ENCODE measurements at regions not wholly inside any gene's neighbourhood (a gene's known extent, or its start where the extent isn't known, plus 50 kb on each side); places are given as distances from the start of the nearest gene placed in this dataset.

GRCh38 chr5:13524936-13525335 lies 419.6 kb downstream of the DNAH5 start:
- no peak overlapping the region for H2BK5ac ChIP-seq (ENCODE audit: low read depth, low read length, poor library complexity)
- WGBS (ENCODE audit: extremely low coverage, insufficient coverage, insufficient read length), result no CpG with 5 or more reads among the region's 2 CpGs
- no peak overlapping the region for H3K14ac ChIP-seq (ENCODE audit: low read length)
- no peak overlapping the region for H4K8ac ChIP-seq (ENCODE audit: low read depth, low read length)
- no peak overlapping the region for H3K27ac ChIP-seq (ENCODE audit: low read depth, low read length)
- H3K36me3 ChIP-seq (ENCODE audit: control insufficient read depth in 1 of 2, insufficient read depth in 2 of 2, low read length in 2 of 2), result no peaks in the 10 kb centered on the region
- no peaks in the 10 kb centered on the region for H3K9me3 ChIP-seq (ENCODE audit: insufficient read depth, low read depth, low read length)
- H3K79me2 ChIP-seq (ENCODE audit: control insufficient read depth, insufficient read depth, low read length, poor library complexity), result no peaks in the 10 kb centered on the region
- H3K9ac ChIP-seq (ENCODE audit: low read length), result no peak overlapping the region
- no peak overlapping the region for H3K18ac ChIP-seq (ENCODE audit: low read length)
- H4K12ac ChIP-seq (ENCODE audit: low read depth, low read length), result no peak overlapping the region
- no peak overlapping the region for H2BK120ac ChIP-seq (ENCODE audit: insufficient read depth, low read length, poor library complexity)
- no peak for DNase-seq
- H2AK5ac ChIP-seq (ENCODE audit: low read length), result no peak overlapping the region
- no peak overlapping the region for H2BK12ac ChIP-seq (ENCODE audit: low read length)
- no peak overlapping the region for H3K4ac ChIP-seq (ENCODE audit: low read depth, low read length)
- H3K27me3 ChIP-seq (ENCODE audit: insufficient read depth, low read length), result no peaks in the 10 kb centered on the region
- peaks cover 2 to 8% of the 10 kb centered on the region in 2 experiments for H3K4me1 ChIP-seq (ENCODE audit: control insufficient read depth in 1 of 2, insufficient read depth in 2 of 2, low read length in 2 of 2)
- H2AFZ ChIP-seq (ENCODE audit: insufficient read depth, low read length, poor library complexity), result no peak overlapping the region
- H4K91ac ChIP-seq (ENCODE audit: low read depth, low read length), result no peak overlapping the region
- no peaks in the 10 kb centered on the region for H3K79me1 ChIP-seq (ENCODE audit: low read length)
- H3K23ac ChIP-seq (ENCODE audit: low read length), result no peak overlapping the region
- H3K4me3 ChIP-seq (ENCODE audit: low read depth, low read length), result no peak overlapping the region
- H3K4me2 ChIP-seq (ENCODE audit: low read length), result no peak overlapping the region

GRCh38 chr5:13519131-13519530 lies 425.4 kb downstream of the DNAH5 start:
- Histone ChIP-seq H3K27ac (ENCODE audit: low read depth, low read length) (no peak overlapping the region), H3K36me3 (ENCODE audit: control insufficient read depth in 1 of 2, insufficient read depth in 2 of 2, low read length in 2 of 2) (no peaks in the 10 kb centered on the region), H3K79me1 (ENCODE audit: low read length) (no peaks in the 10 kb centered on the region), H4K8ac (ENCODE audit: low read depth, low read length) (no peak overlapping the region), H2BK12ac (ENCODE audit: low read length) (no peak overlapping the region), H3K4ac (ENCODE audit: low read depth, low read length) (no peak overlapping the region), H3K18ac (ENCODE audit: low read length) (no peak overlapping the region), H3K23ac (ENCODE audit: low read length) (no peak overlapping the region), H3K79me2 (ENCODE audit: control insufficient read depth, insufficient read depth, low read length, poor library complexity) (no peaks in the 10 kb centered on the region), H3K9ac (ENCODE audit: low read length) (no peak overlapping the region), H2BK120ac (ENCODE audit: insufficient read depth, low read length, poor library complexity) (no peak overlapping the region), H3K4me1 (ENCODE audit: control insufficient read depth in 1 of 2, insufficient read depth in 2 of 2, low read length in 2 of 2) (peaks cover 2 to 8% of the 10 kb centered on the region in 2 experiments), H3K4me2 (ENCODE audit: low read length) (no peak overlapping the region), H4K91ac (ENCODE audit: low read depth, low read length) (no peak overlapping the region), H3K4me3 (ENCODE audit: low read depth, low read length) (no peak overlapping the region), H4K12ac (ENCODE audit: low read depth, low read length) (no peak overlapping the region), H2BK5ac (ENCODE audit: low read depth, low read length, poor library complexity) (no peak overlapping the region), H3K9me3 (ENCODE audit: insufficient read depth, low read depth, low read length) (no peaks in the 10 kb centered on the region), H2AK5ac (ENCODE audit: low read length) (no peak overlapping the region), H3K14ac (ENCODE audit: low read length) (no peak overlapping the region), H3K27me3 (ENCODE audit: insufficient read depth, low read length) (no peaks in the 10 kb centered on the region), H2AFZ (ENCODE audit: insufficient read depth, low read length, poor library complexity) (no peak overlapping the region)
- no CpG with 5 or more reads among the region's 1 CpG for WGBS (ENCODE audit: extremely low coverage, insufficient coverage, insufficient read length)
- no peak for DNase-seq

- no CpG with 5 or more reads among the region's 1 CpG for WGBS (ENCODE audit: extremely low coverage, insufficient coverage, insufficient read length)
- no peak overlapping the region for H4K8ac ChIP-seq (ENCODE audit: low read depth, low read length)
These were observed 428.3 kb downstream of the DNAH5 start for GRCh38 chr5:13516195-13516594.

GRCh38 chr5:13511442-13511841 lies 433.0 kb downstream of the DNAH5 start:
- Histone ChIP-seq H2AK5ac (ENCODE audit: low read length) (peak overlapping the region; percentile 30), H4K91ac (ENCODE audit: low read depth, low read length) (peak overlapping the region; percentile 61), H3K27ac (ENCODE audit: low read depth, low read length) (peak overlapping the region; percentile 38), H3K4me1 (ENCODE audit: control insufficient read depth in 1 of 2, insufficient read depth in 2 of 2, low read length in 2 of 2) (peaks cover 8 to 9% of the 10 kb centered on the region in 2 experiments), H3K79me1 (ENCODE audit: low read length) (peaks cover 7% of the 10 kb centered on the region), H3K9me3 (ENCODE audit: insufficient read depth, low read depth, low read length) (peaks cover 2% of the 10 kb centered on the region), H2BK12ac (ENCODE audit: low read length) (peak overlapping the region; percentile 51), H3K79me2 (ENCODE audit: control insufficient read depth, insufficient read depth, low read length, poor library complexity) (no peaks in the 10 kb centered on the region), H2AFZ (ENCODE audit: insufficient read depth, low read length, poor library complexity) (no peak overlapping the region), H3K14ac (ENCODE audit: low read length) (peak overlapping the region; percentile 43), H3K9ac (ENCODE audit: low read length) (no peak overlapping the region), H2BK120ac (ENCODE audit: insufficient read depth, low read length, poor library complexity) (peak overlapping the region; percentile 79), H3K4ac (ENCODE audit: low read depth, low read length) (peak overlapping the region; percentile 35), H3K36me3 (ENCODE audit: control insufficient read depth in 1 of 2, insufficient read depth in 2 of 2, low read length in 2 of 2) (no peaks in the 10 kb centered on the region), H4K12ac (ENCODE audit: low read depth, low read length) (no peak overlapping the region), H3K27me3 (ENCODE audit: insufficient read depth, low read length) (no peaks in the 10 kb centered on the region), H3K4me3 (ENCODE audit: low read depth, low read length) (no peak overlapping the region), H2BK5ac (ENCODE audit: low read depth, low read length, poor library complexity) (peak overlapping the region; percentile 8), H3K23ac (ENCODE audit: low read length) (no peak overlapping the region), H3K18ac (ENCODE audit: low read length) (peak overlapping the region; percentile 33), H4K8ac (ENCODE audit: low read depth, low read length) (peak overlapping the region; percentile 2), H3K4me2 (ENCODE audit: low read length) (no peak overlapping the region)
- no peak for DNase-seq
- no CpG with 5 or more reads among the region's 2 CpGs for WGBS (ENCODE audit: extremely low coverage, insufficient coverage, insufficient read length)

More at GRCh38 chr5:13516195-13516594, 428.3 kb downstream of the DNAH5 start:
- Histone ChIP-seq H3K9me3 (ENCODE audit: insufficient read depth, low read depth, low read length) (no peaks in the 10 kb centered on the region), H2BK5ac (ENCODE audit: low read depth, low read length, poor library complexity) (no peak overlapping the region), H2BK12ac (ENCODE audit: low read length) (no peak overlapping the region), H3K9ac (ENCODE audit: low read length) (no peak overlapping the region), H3K14ac (ENCODE audit: low read length) (no peak overlapping the region), H4K91ac (ENCODE audit: low read depth, low read length) (no peak overlapping the region), H3K27ac (ENCODE audit: low read depth, low read length) (no peak overlapping the region), H2BK120ac (ENCODE audit: insufficient read depth, low read length, poor library complexity) (no peak overlapping the region), H3K36me3 (ENCODE audit: control insufficient read depth in 1 of 2, insufficient read depth in 2 of 2, low read length in 2 of 2) (no peaks in the 10 kb centered on the region), H2AFZ (ENCODE audit: insufficient read depth, low read length, poor library complexity) (no peak overlapping the region), H3K4me1 (ENCODE audit: control insufficient read depth in 1 of 2, insufficient read depth in 2 of 2, low read length in 2 of 2) (peaks cover 4% of the 10 kb centered on the region in 2 experiments), H3K23ac (ENCODE audit: low read length) (no peak overlapping the region), H3K18ac (ENCODE audit: low read length) (no peak overlapping the region), H3K4me3 (ENCODE audit: low read depth, low read length) (no peak overlapping the region), H3K79me2 (ENCODE audit: control insufficient read depth, insufficient read depth, low read length, poor library complexity) (no peaks in the 10 kb centered on the region), H2AK5ac (ENCODE audit: low read length) (no peak overlapping the region), H3K27me3 (ENCODE audit: insufficient read depth, low read length) (no peaks in the 10 kb centered on the region), H3K4me2 (ENCODE audit: low read length) (no peak overlapping the region), H4K12ac (ENCODE audit: low read depth, low read length) (no peak overlapping the region), H3K4ac (ENCODE audit: low read depth, low read length) (no peak overlapping the region), H3K79me1 (ENCODE audit: low read length) (peaks cover 3% of the 10 kb centered on the region)
- DNase-seq, result no peak

Data from trophoblast cell (in vitro differentiated cells and primary cell).